GM10266 (cell line): ENCODE measurements at regions not wholly inside any gene's neighbourhood (a gene's known extent, or its start where the extent isn't known, plus 50 kb on each side); places are given as distances from the start of the nearest gene placed in this dataset.

ENCODE experiments used
- DNase-seq: peaks from one replicate; pipeline ENCODE4 v3.0.0; 2012; ENCODE audit errors: extremely low spot score
- CTCF ChIP-seq: IDR thresholded peaks from 2 replicates; pipeline ENCODE4 v1.5.1; 2012; ENCODE audit warnings: mild to moderate bottlenecking, low read depth; ENCODE audit not compliant: control insufficient read depth, insufficient read depth; ENCODE audit errors: missing control alignments

- no peak for TF ChIP-seq CTCF
- no peak for DNase-seq
Observed at GRCh38 chr14:28875934-28876571, 109.5 kb downstream of the FOXG1 start.

GRCh38 chr14:28876572-28876945 lies 110.0 kb downstream of the FOXG1 start:
- no peak for TF ChIP-seq CTCF
- no peak for DNase-seq

- TF ChIP-seq CTCF, result no peak
- DNase-seq, result no peak
Observed at GRCh38 chr14:28877923-28878322, 111.3 kb downstream of the FOXG1 start.

- TF ChIP-seq CTCF, result no peak
- no peak for DNase-seq
Observed at GRCh38 chr14:28879573-28879996, 113.0 kb downstream of the FOXG1 start.

GRCh38 chr14:28886940-28887339 lies 120.4 kb downstream of the FOXG1 start:
- no peak for DNase-seq

GRCh38 chr14:28895389-28895788 lies 128.8 kb downstream of the FOXG1 start:
- no peak for TF ChIP-seq CTCF
- DNase-seq, result no peak

More at GRCh38 chr14:28886940-28887339, 120.4 kb downstream of the FOXG1 start:
- TF ChIP-seq CTCF, result no peak

- DNase-seq, result no peak
- no peak for TF ChIP-seq CTCF
Observed at GRCh38 chr14:28896337-28896736, 129.8 kb downstream of the FOXG1 start.
